ENCODE measurements at regions not wholly inside any gene's neighbourhood (a gene's known extent, or its start where the extent isn't known, plus 50 kb on each side); places are given as distances from the start of the nearest gene placed in this dataset.

GRCh38 chr7:136058546-136058945 is 81.4 kb upstream of the MTPN start:
- DNase-seq, result peak; percentile 24

- no peak for DNase-seq
Observed at GRCh38 chr7:136057509-136057908, 80.3 kb upstream of the MTPN start.

GRCh38 chr7:136056651-136057231 is 79.6 kb upstream of the MTPN start:
- no peak for DNase-seq

GRCh38 chr7:136055266-136055665 is 78.1 kb upstream of the MTPN start:
- no peak for DNase-seq

GRCh38 chr7:136053689-136054485 is 76.7 kb upstream of the MTPN start:
- DNase-seq, result no peak

GRCh38 chr7:136051203-136051928 is 74.2 kb upstream of the MTPN start:
- DNase-seq, result no peak

- no peak for DNase-seq
Observed at GRCh38 chr7:136050462-136050847, 73.3 kb upstream of the MTPN start.

- DNase-seq, result no peak
Observed at GRCh38 chr7:136049818-136050461, 72.8 kb upstream of the MTPN start.

- DNase-seq, result no peak
Observed at GRCh38 chr7:136049117-136049516, 72.0 kb upstream of the MTPN start.

- DNase-seq, result no peak
Observed at GRCh38 chr7:136046548-136046947, 69.4 kb upstream of the MTPN start.

GRCh38 chr7:136045992-136046391 is 68.8 kb upstream of the MTPN start:
- DNase-seq, result no peak

GRCh38 chr7:136045181-136045580 is 68.0 kb upstream of the MTPN start:
- no peak for DNase-seq

GRCh38 chr7:136039577-136040345 is 62.6 kb upstream of the MTPN start:
- no peak for DNase-seq

- no peak for DNase-seq
Observed at GRCh38 chr7:136036336-136036735, 59.2 kb upstream of the MTPN start.

- DNase-seq, result no peak
Observed at GRCh38 chr7:136034132-136034531, 57.0 kb upstream of the MTPN start.

GRCh38 chr7:136033413-136034031 is 56.4 kb upstream of the MTPN start:
- DNase-seq, result no peak

- DNase-seq, result no peak
Observed at GRCh38 chr7:136030867-136031318, 53.7 kb upstream of the MTPN start.

GRCh38 chr7:136030330-136030729 is 53.2 kb upstream of the MTPN start:
- no peak for DNase-seq

GRCh38 chr7:136027160-136027559 is 50.0 kb upstream of the MTPN start:
- DNase-seq, result no peak

Data from fibroblast of skin of scalp (primary cell).